Astrocyte of the spinal cord (primary cell): ENCODE measurements at regions not wholly inside any gene's neighbourhood (a gene's known extent, or its start where the extent isn't known, plus 50 kb on each side); places are given as distances from the start of the nearest gene placed in this dataset.

Experiments used
- DNase-seq: peaks from one replicate; pipeline ENCODE4 v3.0.0; 2011; ENCODE audit warnings: low read depth, low spot score
- H3K4me3 ChIP-seq: 2 replicates; pipeline ENCODE4 v1.5.1; 2011; ENCODE audit warnings: low read depth, mild to moderate bottlenecking, low read length, moderate library complexity
- CTCF ChIP-seq: IDR thresholded peaks from 2 replicates; pipeline ENCODE4 v1.5.1; 2012; ENCODE audit warnings: low read depth, mild to moderate bottlenecking, low read length, inconsistent platforms
- in situ Hi-C: cut with HindIII; loops from 2 replicates; pipeline ENCODE4 v1.10.0; 2017; ENCODE audit warnings: low sequenced_read_pairs

GRCh38 chr1:219264561-219264960 is 90.9 kb downstream of the LYPLAL1 start:
- no peak overlapping the region for H3K4me3 ChIP-seq
- in situ Hi-C loops, result no loop called here
- TF ChIP-seq CTCF, result no peak
- DNase-seq, result peak; percentile 66
